Glutamatergic neuron (in vitro differentiated cells): ENCODE measurements at regions not wholly inside any gene's neighbourhood (a gene's known extent, or its start where the extent isn't known, plus 50 kb on each side); places are given as distances from the start of the nearest gene placed in this dataset.
A peak's percentile ranks its signal among the peaks of the same experiment; 100 is the strongest.

Source experiments
- DNase-seq: peaks from one replicate; pipeline ENCODE4 v3.0.0; 2022
- H3K27ac Mint-ChIP-seq: one replicate; pipeline ENCODE4 v1.8.0; 2020; ENCODE audit warnings: mild to moderate bottlenecking, mixed read lengths, inconsistent platforms; ENCODE audit not compliant: unreplicated experiment
- H3K27me3 Mint-ChIP-seq: one replicate; pipeline ENCODE4 v1.8.0; 2020; ENCODE audit warnings: mild to moderate bottlenecking, moderate library complexity, mixed read lengths, inconsistent platforms; ENCODE audit not compliant: unreplicated experiment
- H3K36me3 Mint-ChIP-seq: one replicate; pipeline ENCODE4 v1.8.0; 2020; ENCODE audit warnings: mild to moderate bottlenecking, mixed read lengths, inconsistent platforms; ENCODE audit not compliant: unreplicated experiment
- H3K4me1 Mint-ChIP-seq: one replicate; pipeline ENCODE4 v1.8.0; 2020; ENCODE audit warnings: mild to moderate bottlenecking, low read depth, mixed read lengths, inconsistent platforms; ENCODE audit not compliant: unreplicated experiment
- H3K4me3 Mint-ChIP-seq: one replicate; pipeline ENCODE4 v1.8.0; 2020; ENCODE audit warnings: mild to moderate bottlenecking, mixed read lengths, inconsistent platforms; ENCODE audit not compliant: unreplicated experiment
- H3K9me3 Mint-ChIP-seq: one replicate; pipeline ENCODE4 v1.8.0; 2020; ENCODE audit warnings: mild to moderate bottlenecking, moderate library complexity, mixed read lengths, inconsistent platforms; ENCODE audit not compliant: unreplicated experiment
- CTCF ChIP-seq: fragments of 200-600 bp; sonication (generic); IDR thresholded peaks from one replicate; pipeline ENCODE4 v1.5.0; 2021; ENCODE audit not compliant: partially characterized antibody, unreplicated experiment

- Mint-ChIP-seq H3K27me3 (peaks cover 2% of the 10 kb centered on the region), H3K4me3 (no peak overlapping the region), H3K9me3 (peaks cover 2% of the 10 kb centered on the region), H3K4me1 (peaks cover 10% of the 10 kb centered on the region), H3K36me3 (no peaks in the 10 kb centered on the region), H3K27ac (no peak overlapping the region)
- DNase-seq: no peak
- TF ChIP-seq CTCF: no peak
Observed at GRCh38 chr9:82673919-82674318, 389.0 kb downstream of the RASEF start.

GRCh38 chr9:82675102-82675501 lies 387.8 kb downstream of the RASEF start:
- peaks cover 3% of the 10 kb centered on the region for H3K27me3 Mint-ChIP-seq
- H3K9me3 Mint-ChIP-seq: peaks cover 9% of the 10 kb centered on the region
- TF ChIP-seq CTCF: no peak
- no peak for DNase-seq
- no peaks in the 10 kb centered on the region for H3K36me3 Mint-ChIP-seq
- no peak overlapping the region for H3K4me3 Mint-ChIP-seq
- H3K27ac Mint-ChIP-seq: no peak overlapping the region
- H3K4me1 Mint-ChIP-seq: peaks cover 15% of the 10 kb centered on the region

GRCh38 chr9:82675605-82676004 lies 387.3 kb downstream of the RASEF start:
- peaks cover 11% of the 10 kb centered on the region for H3K9me3 Mint-ChIP-seq
- TF ChIP-seq CTCF: no peak
- H3K36me3 Mint-ChIP-seq: no peaks in the 10 kb centered on the region
- H3K4me3 Mint-ChIP-seq: no peak overlapping the region
- no peak for DNase-seq
- peaks cover 2% of the 10 kb centered on the region for H3K27me3 Mint-ChIP-seq
- H3K27ac Mint-ChIP-seq: no peak overlapping the region
- H3K4me1 Mint-ChIP-seq: peaks cover 19% of the 10 kb centered on the region

- H3K27me3 Mint-ChIP-seq: peaks cover 2% of the 10 kb centered on the region
- no peak overlapping the region for H3K4me3 Mint-ChIP-seq
- TF ChIP-seq CTCF: no peak
- no peaks in the 10 kb centered on the region for H3K36me3 Mint-ChIP-seq
- peaks cover 16% of the 10 kb centered on the region for H3K9me3 Mint-ChIP-seq
- peaks cover 31% of the 10 kb centered on the region for H3K4me1 Mint-ChIP-seq
- no peak for DNase-seq
- no peak overlapping the region for H3K27ac Mint-ChIP-seq
Observed at GRCh38 chr9:82677086-82677485, 385.9 kb downstream of the RASEF start.

- Mint-ChIP-seq H3K4me3 (peak overlapping the region; percentile 63), H3K27me3 (peaks cover 2% of the 10 kb centered on the region), H3K9me3 (peaks cover 16% of the 10 kb centered on the region), H3K36me3 (no peaks in the 10 kb centered on the region), H3K4me1 (peaks cover 33% of the 10 kb centered on the region), H3K27ac (peak overlapping the region; percentile 88)
- peak; percentile 32 for DNase-seq
- TF ChIP-seq CTCF: peak; percentile 21
Observed at GRCh38 chr9:82679472-82679871, 383.5 kb downstream of the RASEF start.
